ENCODE measurements at regions not wholly inside any gene's neighbourhood (a gene's known extent, or its start where the extent isn't known, plus 50 kb on each side); places are given as distances from the start of the nearest gene placed in this dataset.
A peak's percentile ranks its signal among the peaks of the same experiment; 100 is the strongest.

- no peak for TF ChIP-seq CTCF (IDR thresholded peaks at IDR 0.05; ENCODE audit: insufficient read depth, low read length, severe bottlenecking)
- no peaks in the 10 kb centered on the region for H3K27me3 ChIP-seq (ENCODE audit: control insufficient read depth, insufficient read depth, low read length)
- no peaks in the 10 kb centered on the region for H3K36me3 ChIP-seq (ENCODE audit: control insufficient read depth, insufficient read depth, low read length)
- no peak overlapping the region for H3K4me3 ChIP-seq (ENCODE audit: low read depth, low read length)
- DNase-seq (ENCODE audit: low read depth) (no peak), FAIRE-seq (no peak)
Observed at GRCh38 chr7:68793513-68793912, 804.8 kb upstream of the AUTS2 start.

GRCh38 chr7:68800316-68800715 is 798.0 kb upstream of the AUTS2 start:
- no peaks in the 10 kb centered on the region for H3K36me3 ChIP-seq (ENCODE audit: control insufficient read depth, insufficient read depth, low read length)

GRCh38 chr7:68805159-68805558 is 793.1 kb upstream of the AUTS2 start:
- no peak for TF ChIP-seq CTCF (IDR thresholded peaks at IDR 0.05; ENCODE audit: insufficient read depth, low read length, severe bottlenecking)
- DNase-seq (ENCODE audit: low read depth) (no peak), FAIRE-seq (no peak)
- Histone ChIP-seq H3K4me3 (ENCODE audit: low read depth, low read length) (no peak overlapping the region), H3K27me3 (ENCODE audit: control insufficient read depth, insufficient read depth, low read length) (no peaks in the 10 kb centered on the region), H3K36me3 (ENCODE audit: control insufficient read depth, insufficient read depth, low read length) (no peaks in the 10 kb centered on the region)

More at GRCh38 chr7:68800316-68800715, 798.0 kb upstream of the AUTS2 start:
- FAIRE-seq (no peak), DNase-seq (ENCODE audit: low read depth) (peak; percentile 3)
- Histone ChIP-seq H3K4me3 (ENCODE audit: low read depth, low read length) (no peak overlapping the region), H3K27me3 (ENCODE audit: control insufficient read depth, insufficient read depth, low read length) (no peaks in the 10 kb centered on the region)
- TF ChIP-seq CTCF (IDR thresholded peaks at IDR 0.05; ENCODE audit: insufficient read depth, low read length, severe bottlenecking), result no peak

- no peaks in the 10 kb centered on the region for H3K36me3 ChIP-seq (ENCODE audit: control insufficient read depth, insufficient read depth, low read length)
- H3K27me3 ChIP-seq (ENCODE audit: control insufficient read depth, insufficient read depth, low read length), result no peaks in the 10 kb centered on the region
- no peak overlapping the region for H3K4me3 ChIP-seq (ENCODE audit: low read depth, low read length)
- no peak for TF ChIP-seq CTCF (IDR thresholded peaks at IDR 0.05; ENCODE audit: insufficient read depth, low read length, severe bottlenecking)
- FAIRE-seq (no peak), DNase-seq (ENCODE audit: low read depth) (no peak)
Observed at GRCh38 chr7:68807666-68808065, 790.6 kb upstream of the AUTS2 start.

- no peak for FAIRE-seq
- no peak for DNase-seq (ENCODE audit: low read depth)
- Histone ChIP-seq H3K36me3 (ENCODE audit: control insufficient read depth, insufficient read depth, low read length) (no peaks in the 10 kb centered on the region), H3K4me3 (ENCODE audit: low read depth, low read length) (no peak overlapping the region), H3K27me3 (ENCODE audit: control insufficient read depth, insufficient read depth, low read length) (no peaks in the 10 kb centered on the region)
- no peak for TF ChIP-seq CTCF (IDR thresholded peaks at IDR 0.05; ENCODE audit: insufficient read depth, low read length, severe bottlenecking)
Observed at GRCh38 chr7:68813551-68814080, 784.7 kb upstream of the AUTS2 start.

GRCh38 chr7:68816491-68816890 is 781.8 kb upstream of the AUTS2 start:
- DNase-seq (ENCODE audit: low read depth) (no peak), FAIRE-seq (no peak)
- H3K27me3 ChIP-seq (ENCODE audit: control insufficient read depth, insufficient read depth, low read length), result no peaks in the 10 kb centered on the region
- no peaks in the 10 kb centered on the region for H3K36me3 ChIP-seq (ENCODE audit: control insufficient read depth, insufficient read depth, low read length)
- TF ChIP-seq CTCF (IDR thresholded peaks at IDR 0.05; ENCODE audit: insufficient read depth, low read length, severe bottlenecking), result no peak
- H3K4me3 ChIP-seq (ENCODE audit: low read depth, low read length), result no peak overlapping the region
